SK-N-SH treated with all-trans-retinoic acid at 6 μM for 48 hours (cell line): ENCODE measurements at regions not wholly inside any gene's neighbourhood (a gene's known extent, or its start where the extent isn't known, plus 50 kb on each side); places are given as distances from the start of the nearest gene placed in this dataset.

Source experiments
- ATAC-seq: fragments of 200-7000 bp; cut with Tn5 transposase; 3 replicates; pipeline ENCODE4 v1.9.1; 2020; ENCODE audit warnings: mild to moderate bottlenecking, moderate library complexity
- ARNTL ChIP-seq: fragments of 450-650 bp; formaldehyde crosslinking; IDR thresholded peaks from 2 replicates; pipeline ENCODE4 v1.5.0; 2020; ENCODE audit warnings: low read depth, mild to moderate bottlenecking, moderate library complexity, borderline replicate concordance
- BACH2 ChIP-seq: fragments of 250-450 bp; sonication (Bioruptor Pico); IDR thresholded peaks from 2 replicates; pipeline ENCODE4 v1.9.0; 2021; ENCODE audit warnings: mild to moderate bottlenecking, borderline replicate concordance
- CSDC2 ChIP-seq: fragments of 250-450 bp; sonication (Bioruptor Pico); IDR thresholded peaks from 2 replicates; pipeline ENCODE4 v1.5.0; 2020; ENCODE audit warnings: mild to moderate bottlenecking, moderate library complexity
- GLIS3 ChIP-seq: fragments of 250-450 bp; sonication (Bioruptor Pico); IDR thresholded peaks from 2 replicates; pipeline ENCODE4 v1.5.0; 2020; ENCODE audit warnings: mild to moderate bottlenecking, moderate library complexity
- ISL1 ChIP-seq: fragments of 250-450 bp; sonication (Bioruptor Pico); IDR thresholded peaks from 2 replicates; pipeline ENCODE4 v2.1.2; 2022; ENCODE audit warnings: mild to moderate bottlenecking, moderate library complexity
- OSR1 ChIP-seq: fragments of 250-450 bp; sonication (Bioruptor Pico); IDR thresholded peaks from 2 replicates; pipeline ENCODE4 v1.8.0; 2022; ENCODE audit warnings: moderate library complexity, mild to moderate bottlenecking, inconsistent platforms
- RARB ChIP-seq: fragments of 250-450 bp; sonication (Bioruptor Pico); IDR thresholded peaks from 2 replicates; pipeline ENCODE4 v1.8.0; 2021; ENCODE audit warnings: mild to moderate bottlenecking, moderate library complexity
- SNAI2 ChIP-seq: fragments of 250-450 bp; sonication (Bioruptor Pico); IDR thresholded peaks from 2 replicates; pipeline ENCODE4 v1.5.0; 2020; ENCODE audit warnings: mild to moderate bottlenecking, moderate library complexity
- TOX ChIP-seq: fragments of 250-450 bp; sonication (Bioruptor Pico); IDR thresholded peaks from 2 replicates; pipeline ENCODE4 v1.8.0; 2021; ENCODE audit warnings: mild to moderate bottlenecking, moderate library complexity, borderline replicate concordance
- ZC3H10 ChIP-seq: fragments of 250-450 bp; sonication (Bioruptor Pico); IDR thresholded peaks from 2 replicates; pipeline ENCODE4 v1.5.1; 2021; ENCODE audit warnings: mild to moderate bottlenecking, moderate library complexity
- ZFP3 ChIP-seq: fragments of 250-450 bp; sonication (Bioruptor Pico); IDR thresholded peaks from 2 replicates; pipeline ENCODE4 v1.5.0; 2020; ENCODE audit warnings: mild to moderate bottlenecking, moderate library complexity
- ZFP30 ChIP-seq: fragments of 450-650 bp; formaldehyde crosslinking; IDR thresholded peaks from 2 replicates; pipeline ENCODE4 v1.5.0; 2022; ENCODE audit warnings: mild to moderate bottlenecking, moderate library complexity
- ZNF565 ChIP-seq: fragments of 450-650 bp; formaldehyde crosslinking; conservative IDR thresholded peaks from 2 replicates; pipeline ENCODE4 v1.5.0; 2020; ENCODE audit warnings: low read depth, mild to moderate bottlenecking, moderate library complexity
- ZNF70 ChIP-seq: fragments of 450-650 bp; formaldehyde crosslinking; IDR thresholded peaks from 2 replicates; pipeline ENCODE4 v1.5.0; 2020; ENCODE audit warnings: mild to moderate bottlenecking, moderate library complexity
- ZNF8 ChIP-seq: fragments of 450-650 bp; formaldehyde crosslinking; IDR thresholded peaks from 2 replicates; pipeline ENCODE4 v1.5.0; 2020; ENCODE audit warnings: mild to moderate bottlenecking, moderate library complexity
- TF ChIP-seq, protein P1 (sequence below): fragments of 250-450 bp; sonication (Bioruptor Pico); IDR thresholded peaks from 2 replicates; pipeline ENCODE4 v1.5.0; 2020; ENCODE audit warnings: mild to moderate bottlenecking, moderate library complexity
- TF ChIP-seq, protein P2 (sequence below): fragments of 250-450 bp; sonication (Bioruptor Pico); IDR thresholded peaks from 2 replicates; pipeline ENCODE4 v1.5.1; 2021; ENCODE audit warnings: mild to moderate bottlenecking, moderate library complexity
- TF ChIP-seq, protein P3 (sequence below): fragments of 250-450 bp; sonication (Bioruptor Pico); IDR thresholded peaks from 2 replicates; pipeline ENCODE4 v1.8.0; 2020; ENCODE audit warnings: mild to moderate bottlenecking, moderate library complexity, borderline replicate concordance
- TF ChIP-seq, protein P4 (sequence below): fragments of 250-450 bp; sonication (Bioruptor Pico); IDR thresholded peaks from 2 replicates; pipeline ENCODE4 v1.8.0; 2021; ENCODE audit warnings: low read depth, mild to moderate bottlenecking, moderate library complexity, borderline replicate concordance

DNA sequence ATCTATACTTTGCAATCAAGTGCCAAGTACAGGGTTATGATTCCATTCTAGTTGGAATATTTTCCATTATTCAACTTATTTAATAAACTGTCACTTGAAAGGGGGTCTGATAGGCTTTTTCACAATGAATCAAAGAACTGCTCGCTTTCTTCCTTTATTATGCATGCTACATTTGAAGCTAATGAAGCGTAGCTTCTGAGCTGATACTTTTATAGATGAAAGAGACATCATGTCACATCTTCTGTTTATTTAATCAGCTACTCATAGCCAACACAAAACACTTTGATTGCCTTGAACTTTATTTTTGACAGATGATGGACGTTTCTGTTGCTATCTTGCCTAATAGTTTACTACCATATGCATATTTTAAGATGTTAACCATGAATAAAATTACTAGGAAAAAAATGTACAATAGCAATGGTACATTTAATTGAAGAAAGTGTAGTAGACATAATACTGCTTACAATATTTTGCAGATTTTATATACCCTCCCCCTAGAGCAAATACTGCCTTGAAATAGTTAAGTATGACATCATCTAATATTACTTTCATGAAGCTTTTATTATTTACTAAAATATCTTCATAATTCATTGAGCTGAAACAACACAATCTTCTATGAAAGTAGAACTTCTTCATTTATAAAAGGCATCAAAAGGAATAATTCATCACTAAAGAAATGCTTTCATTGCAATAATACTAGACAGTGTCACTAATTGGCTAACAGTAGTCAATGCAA is 529.3 kb upstream of the TYRP1 start:
- TF ChIP-seq TOX (no peak), ZNF70 (CRISPR knock-in tag) (no peak), OSR1 (CRISPR knock-in tag) (no peak), ISL1 (no peak), ARNTL (no peak), CSDC2 (CRISPR knock-in tag) (no peak), GLIS3 (CRISPR knock-in tag) (no peak), ZFP30 (CRISPR knock-in tag) (no peak), RARB (CRISPR knock-in tag) (no peak), ZC3H10 (CRISPR knock-in tag) (no peak), SNAI2 (no peak), ZNF8 (CRISPR knock-in tag) (no peak), ZNF565 (no peak), ZFP3 (CRISPR knock-in tag) (no peak)
- TF ChIP-seq, protein P1, sequence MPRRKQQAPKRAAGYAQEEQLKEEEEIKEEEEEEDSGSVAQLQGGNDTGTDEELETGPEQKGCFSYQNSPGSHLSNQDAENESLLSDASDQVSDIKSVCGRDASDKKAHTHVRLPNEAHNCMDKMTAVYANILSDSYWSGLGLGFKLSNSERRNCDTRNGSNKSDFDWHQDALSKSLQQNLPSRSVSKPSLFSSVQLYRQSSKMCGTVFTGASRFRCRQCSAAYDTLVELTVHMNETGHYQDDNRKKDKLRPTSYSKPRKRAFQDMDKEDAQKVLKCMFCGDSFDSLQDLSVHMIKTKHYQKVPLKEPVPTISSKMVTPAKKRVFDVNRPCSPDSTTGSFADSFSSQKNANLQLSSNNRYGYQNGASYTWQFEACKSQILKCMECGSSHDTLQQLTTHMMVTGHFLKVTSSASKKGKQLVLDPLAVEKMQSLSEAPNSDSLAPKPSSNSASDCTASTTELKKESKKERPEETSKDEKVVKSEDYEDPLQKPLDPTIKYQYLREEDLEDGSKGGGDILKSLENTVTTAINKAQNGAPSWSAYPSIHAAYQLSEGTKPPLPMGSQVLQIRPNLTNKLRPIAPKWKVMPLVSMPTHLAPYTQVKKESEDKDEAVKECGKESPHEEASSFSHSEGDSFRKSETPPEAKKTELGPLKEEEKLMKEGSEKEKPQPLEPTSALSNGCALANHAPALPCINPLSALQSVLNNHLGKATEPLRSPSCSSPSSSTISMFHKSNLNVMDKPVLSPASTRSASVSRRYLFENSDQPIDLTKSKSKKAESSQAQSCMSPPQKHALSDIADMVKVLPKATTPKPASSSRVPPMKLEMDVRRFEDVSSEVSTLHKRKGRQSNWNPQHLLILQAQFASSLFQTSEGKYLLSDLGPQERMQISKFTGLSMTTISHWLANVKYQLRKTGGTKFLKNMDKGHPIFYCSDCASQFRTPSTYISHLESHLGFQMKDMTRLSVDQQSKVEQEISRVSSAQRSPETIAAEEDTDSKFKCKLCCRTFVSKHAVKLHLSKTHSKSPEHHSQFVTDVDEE (CRISPR knock-in tag), result no peak
- TF ChIP-seq, protein P2, sequence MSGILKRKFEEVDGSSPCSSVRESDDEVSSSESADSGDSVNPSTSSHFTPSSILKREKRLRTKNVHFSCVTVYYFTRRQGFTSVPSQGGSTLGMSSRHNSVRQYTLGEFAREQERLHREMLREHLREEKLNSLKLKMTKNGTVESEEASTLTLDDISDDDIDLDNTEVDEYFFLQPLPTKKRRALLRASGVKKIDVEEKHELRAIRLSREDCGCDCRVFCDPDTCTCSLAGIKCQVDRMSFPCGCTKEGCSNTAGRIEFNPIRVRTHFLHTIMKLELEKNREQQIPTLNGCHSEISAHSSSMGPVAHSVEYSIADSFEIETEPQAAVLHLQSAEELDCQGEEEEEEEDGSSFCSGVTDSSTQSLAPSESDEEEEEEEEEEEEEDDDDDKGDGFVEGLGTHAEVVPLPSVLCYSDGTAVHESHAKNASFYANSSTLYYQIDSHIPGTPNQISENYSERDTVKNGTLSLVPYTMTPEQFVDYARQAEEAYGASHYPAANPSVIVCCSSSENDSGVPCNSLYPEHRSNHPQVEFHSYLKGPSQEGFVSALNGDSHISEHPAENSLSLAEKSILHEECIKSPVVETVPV (CRISPR knock-in tag), result no peak
- TF ChIP-seq, protein P3, sequence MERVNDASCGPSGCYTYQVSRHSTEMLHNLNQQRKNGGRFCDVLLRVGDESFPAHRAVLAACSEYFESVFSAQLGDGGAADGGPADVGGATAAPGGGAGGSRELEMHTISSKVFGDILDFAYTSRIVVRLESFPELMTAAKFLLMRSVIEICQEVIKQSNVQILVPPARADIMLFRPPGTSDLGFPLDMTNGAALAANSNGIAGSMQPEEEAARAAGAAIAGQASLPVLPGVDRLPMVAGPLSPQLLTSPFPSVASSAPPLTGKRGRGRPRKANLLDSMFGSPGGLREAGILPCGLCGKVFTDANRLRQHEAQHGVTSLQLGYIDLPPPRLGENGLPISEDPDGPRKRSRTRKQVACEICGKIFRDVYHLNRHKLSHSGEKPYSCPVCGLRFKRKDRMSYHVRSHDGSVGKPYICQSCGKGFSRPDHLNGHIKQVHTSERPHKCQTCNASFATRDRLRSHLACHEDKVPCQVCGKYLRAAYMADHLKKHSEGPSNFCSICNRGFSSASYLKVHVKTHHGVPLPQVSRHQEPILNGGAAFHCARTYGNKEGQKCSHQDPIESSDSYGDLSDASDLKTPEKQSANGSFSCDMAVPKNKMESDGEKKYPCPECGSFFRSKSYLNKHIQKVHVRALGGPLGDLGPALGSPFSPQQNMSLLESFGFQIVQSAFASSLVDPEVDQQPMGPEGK (CRISPR knock-in tag), result no peak
- TF ChIP-seq, protein P4, sequence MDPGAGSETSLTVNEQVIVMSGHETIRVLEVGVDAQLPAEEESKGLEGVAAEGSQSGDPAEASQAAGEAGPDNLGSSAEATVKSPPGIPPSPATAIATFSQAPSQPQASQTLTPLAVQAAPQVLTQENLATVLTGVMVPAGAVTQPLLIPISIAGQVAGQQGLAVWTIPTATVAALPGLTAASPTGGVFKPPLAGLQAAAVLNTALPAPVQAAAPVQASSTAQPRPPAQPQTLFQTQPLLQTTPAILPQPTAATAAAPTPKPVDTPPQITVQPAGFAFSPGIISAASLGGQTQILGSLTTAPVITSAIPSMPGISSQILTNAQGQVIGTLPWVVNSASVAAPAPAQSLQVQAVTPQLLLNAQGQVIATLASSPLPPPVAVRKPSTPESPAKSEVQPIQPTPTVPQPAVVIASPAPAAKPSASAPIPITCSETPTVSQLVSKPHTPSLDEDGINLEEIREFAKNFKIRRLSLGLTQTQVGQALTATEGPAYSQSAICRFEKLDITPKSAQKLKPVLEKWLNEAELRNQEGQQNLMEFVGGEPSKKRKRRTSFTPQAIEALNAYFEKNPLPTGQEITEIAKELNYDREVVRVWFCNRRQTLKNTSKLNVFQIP (CRISPR knock-in tag), result no peak
- ATAC-seq, result no peak

DNA sequence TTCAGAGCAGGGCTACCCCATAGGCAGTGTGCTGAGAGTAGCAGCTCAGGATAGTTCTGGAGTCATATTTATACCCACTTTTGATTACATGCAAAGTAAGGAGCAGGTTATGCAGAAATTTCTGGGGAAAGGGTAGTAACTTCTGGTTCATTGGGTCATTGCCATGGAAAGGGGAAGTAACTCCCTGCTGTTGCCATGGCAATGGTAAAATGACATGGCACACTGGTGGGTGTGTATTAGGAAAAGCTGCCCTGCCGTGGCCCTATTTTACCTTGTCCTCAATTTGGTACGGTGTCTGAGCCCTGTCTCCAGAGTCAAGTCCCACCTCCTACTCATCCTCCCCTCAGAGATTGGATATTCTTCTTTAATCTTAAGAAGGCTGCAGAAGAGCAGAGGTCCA is 526.7 kb upstream of the TYRP1 start:
- no peak for ATAC-seq
- TF ChIP-seq OSR1 (CRISPR knock-in tag) (no peak), CSDC2 (CRISPR knock-in tag) (no peak), ZNF8 (CRISPR knock-in tag) (no peak), BACH2 (no peak), ZNF70 (CRISPR knock-in tag) (no peak), ISL1 (no peak), ZFP3 (CRISPR knock-in tag) (no peak), SNAI2 (no peak), ZNF565 (no peak)
- TF ChIP-seq, protein P1 (CRISPR knock-in tag), result no peak
- TF ChIP-seq, protein P3 (CRISPR knock-in tag), result no peak
